ENCODE measurements at regions not wholly inside any gene's neighbourhood (a gene's known extent, or its start where the extent isn't known, plus 50 kb on each side); places are given as distances from the start of the nearest gene placed in this dataset.

DNA sequence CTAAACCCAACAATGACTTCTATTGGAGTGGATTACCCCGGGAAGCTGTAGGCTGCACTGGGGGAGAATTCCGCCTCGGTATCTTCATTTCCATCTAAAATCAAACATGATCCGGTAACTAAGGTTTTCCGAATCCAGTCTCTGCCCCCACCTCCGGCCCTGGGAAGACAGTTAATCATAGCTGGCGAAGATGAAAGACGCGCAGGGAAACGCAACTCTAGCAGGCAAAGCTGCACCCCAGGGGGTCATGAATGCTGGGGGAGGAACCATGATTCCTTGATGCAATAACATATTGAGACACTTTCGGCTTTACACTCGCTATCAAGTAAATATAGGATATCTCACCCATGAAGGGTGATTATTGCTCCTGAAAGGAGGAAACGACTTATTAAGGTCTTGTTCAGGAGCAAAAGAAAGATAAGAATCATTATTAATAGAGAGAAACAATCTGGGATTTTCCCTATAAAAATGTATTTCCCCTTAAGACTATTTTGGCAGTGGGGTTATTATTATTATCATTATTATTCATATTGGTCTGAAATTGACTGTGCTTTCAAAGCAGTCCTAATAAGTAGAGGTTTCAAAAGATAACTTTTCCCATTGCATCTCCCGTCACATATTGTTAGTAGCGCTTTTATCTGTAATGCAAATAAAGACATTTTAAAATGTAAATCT is 614.9 kb downstream of the VRK1 start:
- Histone ChIP-seq H3K27me3 (peaks cover 17% of the 10 kb centered on the region), H3K36me3 (no peaks in the 10 kb centered on the region)
- 17% methylated on average over 14 to 15 of the region's 15 CpGs for WGBS, 2 donors

DNA sequence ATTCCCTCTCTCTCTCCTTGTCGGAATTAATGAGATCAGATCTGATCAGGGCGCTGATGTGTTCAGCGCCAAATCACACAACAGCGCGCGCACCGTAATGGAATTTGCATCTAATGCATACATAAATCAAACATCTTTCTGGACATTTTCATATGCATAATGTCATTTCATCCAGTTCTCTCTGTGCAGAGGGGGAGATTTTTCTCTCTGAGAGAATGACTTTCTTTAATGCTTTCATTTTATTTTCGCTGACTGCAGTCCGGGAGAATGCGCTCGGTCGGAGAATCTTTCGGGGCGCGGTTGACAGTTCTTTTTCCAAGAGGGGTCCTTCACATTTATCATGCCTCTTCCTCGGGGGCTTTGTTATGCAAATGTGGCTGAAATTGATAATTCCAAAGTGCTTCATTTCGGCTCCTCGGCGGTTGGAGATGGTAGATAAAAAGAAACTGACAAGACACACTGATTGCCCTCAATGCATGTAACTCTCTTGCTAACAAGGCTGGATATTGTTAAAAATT is 615.9 kb downstream of the VRK1 start:
- H3K4me3 ChIP-seq (replicated peaks in 1 of 3): no peak overlapping the region

More for the DNA sequence above, 614.9 kb downstream of the VRK1 start:
- Histone ChIP-seq H3K27ac (no peak overlapping the region), H3K9me3 (no peaks in the 10 kb centered on the region), H3K4me1 (no peaks in the 10 kb centered on the region), H3K4me3 (replicated peaks in 1 of 3) (no peak overlapping the region)
- intact Hi-C loops (cut with DNase I): no loop called here
- no peak for TF ChIP-seq POLR2A (IDR thresholded peaks at IDR 0.05)
- TF ChIP-seq, protein P1, sequence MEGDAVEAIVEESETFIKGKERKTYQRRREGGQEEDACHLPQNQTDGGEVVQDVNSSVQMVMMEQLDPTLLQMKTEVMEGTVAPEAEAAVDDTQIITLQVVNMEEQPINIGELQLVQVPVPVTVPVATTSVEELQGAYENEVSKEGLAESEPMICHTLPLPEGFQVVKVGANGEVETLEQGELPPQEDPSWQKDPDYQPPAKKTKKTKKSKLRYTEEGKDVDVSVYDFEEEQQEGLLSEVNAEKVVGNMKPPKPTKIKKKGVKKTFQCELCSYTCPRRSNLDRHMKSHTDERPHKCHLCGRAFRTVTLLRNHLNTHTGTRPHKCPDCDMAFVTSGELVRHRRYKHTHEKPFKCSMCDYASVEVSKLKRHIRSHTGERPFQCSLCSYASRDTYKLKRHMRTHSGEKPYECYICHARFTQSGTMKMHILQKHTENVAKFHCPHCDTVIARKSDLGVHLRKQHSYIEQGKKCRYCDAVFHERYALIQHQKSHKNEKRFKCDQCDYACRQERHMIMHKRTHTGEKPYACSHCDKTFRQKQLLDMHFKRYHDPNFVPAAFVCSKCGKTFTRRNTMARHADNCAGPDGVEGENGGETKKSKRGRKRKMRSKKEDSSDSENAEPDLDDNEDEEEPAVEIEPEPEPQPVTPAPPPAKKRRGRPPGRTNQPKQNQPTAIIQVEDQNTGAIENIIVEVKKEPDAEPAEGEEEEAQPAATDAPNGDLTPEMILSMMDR (IDR thresholded peaks at IDR 0.05): no peak
- DNase-seq: no peak

DNA sequence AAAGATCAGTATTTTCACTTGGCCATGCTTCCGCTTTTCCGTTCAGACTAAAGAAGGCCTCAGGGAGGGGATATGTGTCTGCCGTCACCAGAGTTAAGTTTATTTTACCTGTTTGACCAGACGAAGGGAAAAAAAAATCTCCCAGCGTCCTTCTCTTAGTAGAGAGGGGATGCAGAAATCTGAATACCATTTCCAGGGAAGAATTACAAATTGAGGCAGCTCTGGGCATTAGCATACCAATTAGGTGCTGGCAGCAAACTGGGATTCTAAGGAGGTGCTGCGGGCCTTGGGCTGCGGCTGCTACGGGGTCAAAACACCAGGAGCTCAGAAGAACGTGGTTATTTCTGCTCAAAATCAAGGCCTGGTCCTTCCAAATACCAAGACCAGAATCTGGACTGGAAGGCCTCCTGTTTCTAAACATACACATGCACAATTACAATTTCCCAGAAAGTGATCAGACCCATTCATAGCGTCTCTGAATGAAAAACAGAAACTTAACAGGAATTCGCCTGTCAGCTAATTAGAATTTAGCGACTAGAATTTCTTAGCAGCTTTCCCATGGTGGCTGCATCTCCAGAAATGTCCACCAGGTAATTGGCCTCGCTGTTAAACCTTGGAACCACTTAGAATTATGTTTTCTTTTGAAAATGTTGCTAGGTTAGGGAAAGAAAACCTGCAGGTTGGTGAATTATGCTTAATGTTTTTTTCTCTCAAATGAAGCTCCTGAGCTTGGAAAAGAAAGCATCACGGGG is 617.0 kb downstream of the VRK1 start:
- no peaks in the 10 kb centered on the region for H3K4me1 ChIP-seq
- H3K36me3 ChIP-seq: no peaks in the 10 kb centered on the region
- no peak overlapping the region for H3K27ac ChIP-seq
- H3K4me3 ChIP-seq (replicated peaks in 1 of 3): no peak overlapping the region
- H3K27me3 ChIP-seq: peaks cover 17% of the 10 kb centered on the region
- no peak for TF ChIP-seq POLR2A (IDR thresholded peaks at IDR 0.05)
- TF ChIP-seq, protein P1 (IDR thresholded peaks at IDR 0.05): no peak
- intact Hi-C loops (cut with DNase I): no loop called here
- DNase-seq: no peak
- WGBS, 2 donors: 72 to 74% methylated on average over 14 of the region's 14 CpGs
- H3K9me3 ChIP-seq: no peaks in the 10 kb centered on the region

More for the DNA sequence above, 615.9 kb downstream of the VRK1 start:
- Histone ChIP-seq H3K9me3 (no peaks in the 10 kb centered on the region), H3K27ac (no peak overlapping the region), H3K4me1 (no peaks in the 10 kb centered on the region), H3K36me3 (no peaks in the 10 kb centered on the region), H3K27me3 (peaks cover 17% of the 10 kb centered on the region)
- WGBS, 2 donors: 9 to 10% methylated on average over 19 of the region's 19 CpGs
- TF ChIP-seq, protein P1 (IDR thresholded peaks at IDR 0.05): no peak
- no peak for TF ChIP-seq POLR2A (IDR thresholded peaks at IDR 0.05)
- intact Hi-C loops (cut with DNase I): no loop called here
- DNase-seq: no peak

DNA sequence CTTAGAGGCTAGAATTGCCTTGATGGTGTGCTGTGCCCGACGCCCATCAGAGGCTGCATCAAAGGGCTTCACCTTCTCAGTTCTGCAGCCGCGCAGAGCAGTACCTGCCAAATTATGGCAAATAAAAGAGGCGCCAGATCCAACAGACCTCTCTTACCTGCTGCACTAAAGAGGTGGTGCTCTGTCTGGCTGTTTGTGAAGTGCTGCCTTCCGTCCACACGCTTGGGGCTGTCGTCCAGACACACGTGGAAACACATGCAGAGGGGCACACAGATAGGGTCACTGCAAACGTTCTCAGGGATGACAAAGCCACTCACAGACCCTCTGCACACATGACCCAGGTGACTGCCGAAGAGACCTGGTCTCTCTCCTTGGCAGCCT is 617.5 kb downstream of the VRK1 start:
- H3K36me3 ChIP-seq: no peaks in the 10 kb centered on the region

More for the DNA sequence above, 617.5 kb downstream of the VRK1 start:
- H3K27ac ChIP-seq: no peak overlapping the region
- no peaks in the 10 kb centered on the region for H3K9me3 ChIP-seq
- WGBS, 2 donors: 64 to 70% methylated on average over 11 of the region's 11 CpGs
- intact Hi-C loops (cut with DNase I): no loop called here
- H3K27me3 ChIP-seq: peaks cover 17% of the 10 kb centered on the region
- no peaks in the 10 kb centered on the region for H3K4me1 ChIP-seq
- TF ChIP-seq, protein P1 (IDR thresholded peaks at IDR 0.05): no peak
- no peak for TF ChIP-seq POLR2A (IDR thresholded peaks at IDR 0.05)
- no peak overlapping the region for H3K4me3 ChIP-seq (replicated peaks in 1 of 3)
- DNase-seq: no peak
